OCI-LY7 (cell line): ENCODE measurements at regions not wholly inside any gene's neighbourhood (a gene's known extent, or its start where the extent isn't known, plus 50 kb on each side); places are given as distances from the start of the nearest gene placed in this dataset.

Source experiments
- BruUV-seq: library from RNA; stranded (reverse); fragments of 400-500 nt; replicated peaks from 2 replicates; lab custom pipeline; 2021; lab: Mats Ljungman, UMichigan
- CTCF ChIA-PET: fragments of 300-600 bp; sonication (Branson Sonifier 250); formaldehyde crosslinking; loops from one replicate; lab custom pipeline; 2022; ENCODE audit warnings: antibody characterized with exemption; ENCODE audit not compliant: unreplicated experiment; lab: Charles Lee
- POLR2A ChIA-PET: fragments of 300-600 bp; sonication (Branson Sonifier 250); formaldehyde crosslinking; loops from one replicate; lab custom pipeline; 2022; ENCODE audit warnings: antibody characterized with exemption; lab: Charles Lee
- DNase-seq: peaks from one replicate; pipeline ENCODE4 v3.0.0-alpha.2; 2015; ENCODE audit warnings: low spot score
- H2AFZ ChIP-seq: fragments of 200-600 bp; sonication (generic), shearing (Covaris generic); 2 replicates; pipeline ENCODE4 v1.6.1; 2014; ENCODE audit warnings: mild to moderate bottlenecking, antibody characterized with exemption, low read length, moderate library complexity
- H3K27ac ChIP-seq: fragments of 200-600 bp; sonication (generic); 2 replicates; pipeline ENCODE4 v1.5.1; 2014; ENCODE audit warnings: mixed run types, low read depth, mild to moderate bottlenecking, moderate library complexity, low read length, inconsistent platforms; ENCODE audit not compliant: poor library complexity, severe bottlenecking
- H3K36me3 ChIP-seq: fragments of 200-600 bp; sonication (generic); 2 replicates; pipeline ENCODE4 v1.6.1; 2014; ENCODE audit warnings: mild to moderate bottlenecking, antibody characterized with exemption, low read length, moderate library complexity, mixed read lengths; ENCODE audit not compliant: insufficient read depth
- H3K4me1 ChIP-seq: fragments of 200-600 bp; sonication (generic); 2 replicates; pipeline ENCODE4 v1.5.1; 2014; ENCODE audit warnings: mild to moderate bottlenecking, low read length; ENCODE audit not compliant: insufficient read depth, poor library complexity, severe bottlenecking
- H3K4me2 ChIP-seq: fragments of 200-600 bp; sonication (generic); 2 replicates; pipeline ENCODE4 v1.6.1; 2014; ENCODE audit warnings: mild to moderate bottlenecking, low read length
- H3K4me3 ChIP-seq: fragments of 200-600 bp; sonication (generic); 2 replicates; pipeline ENCODE4 v1.5.1; 2014; ENCODE audit warnings: mild to moderate bottlenecking, low read depth, low read length; ENCODE audit not compliant: poor library complexity, severe bottlenecking
- H3K79me2 ChIP-seq: fragments of 200-600 bp; sonication (generic); 2 replicates; pipeline ENCODE4 v1.6.1; 2016; ENCODE audit warnings: low read depth, mild to moderate bottlenecking, low read length, moderate library complexity, mixed read lengths; ENCODE audit not compliant: insufficient read depth
- H3K9me2 ChIP-seq: fragments of 200-600 bp; sonication (generic); 2 replicates; pipeline ENCODE4 v1.6.1; 2016; ENCODE audit warnings: mild to moderate bottlenecking, low read length, mixed read lengths; ENCODE audit not compliant: insufficient read depth
- H3K9me3 ChIP-seq: fragments of 200-600 bp; sonication (generic); 2 replicates; pipeline ENCODE4 v1.6.1; 2014; ENCODE audit warnings: mild to moderate bottlenecking, mixed run types, low read length, mixed read lengths
- H4K20me1 ChIP-seq: fragments of 200-600 bp; sonication (generic); 2 replicates; pipeline ENCODE4 v1.6.1; 2014; ENCODE audit warnings: mild to moderate bottlenecking, antibody characterized with exemption, low read length, moderate library complexity, mixed read lengths; ENCODE audit not compliant: insufficient read depth
- EZH2phosphoT487 ChIP-seq: fragments of 200-600 bp; sonication (generic); IDR thresholded peaks from 2 replicates; pipeline ENCODE4 v1.6.1; 2018; ENCODE audit warnings: low read depth, borderline replicate concordance, mild to moderate bottlenecking, mixed run types, antibody characterized with exemption, low read length, moderate library complexity, mixed read lengths
- intact Hi-C: fragments of 100-400 bp; cut with micrococcal nuclease; formaldehyde crosslinking; loops from one replicate; pipeline ENCODE4 v1.10.0; 2022; ENCODE audit not compliant: unreplicated experiment
- TF ChIP-seq, protein P1 (sequence below): fragments of 200-600 bp; sonication (generic); conservative IDR thresholded peaks from 2 replicates; pipeline ENCODE4 v1.5.1; 2014; ENCODE audit warnings: mild to moderate bottlenecking, antibody characterized with exemption, low read length, moderate library complexity, mixed read lengths

DNA sequence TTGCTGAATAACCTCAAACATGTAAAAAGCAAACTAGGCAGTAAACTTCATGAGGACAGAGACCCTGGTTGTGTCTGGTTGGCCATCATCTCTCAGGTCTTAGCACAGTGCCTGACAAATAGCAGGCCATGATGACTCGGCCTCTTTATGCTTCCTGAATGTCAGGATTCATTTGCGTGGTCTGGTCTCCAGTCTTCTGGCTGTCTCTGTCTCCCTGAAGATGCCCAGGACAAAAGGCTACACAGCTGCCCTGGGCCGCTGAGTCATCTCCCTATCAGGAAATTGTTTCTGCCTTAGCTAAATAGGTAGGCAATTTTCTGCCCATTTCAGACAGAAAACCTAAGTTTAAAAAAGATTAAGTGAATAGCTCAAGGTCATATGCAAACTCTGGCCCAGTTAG lies 84.1 kb upstream of the FNDC3A start:
- no peaks in the 10 kb centered on the region for H4K20me1 ChIP-seq
- H3K79me2 ChIP-seq, result no peaks in the 10 kb centered on the region
- BruUV-seq, result no TSS peak
- intact Hi-C loops, result no loop called here
- no peaks in the 10 kb centered on the region for H3K9me3 ChIP-seq
- DNase-seq, result no peak
- TF ChIP-seq EZH2phosphoT487, result no peak
- H3K4me2 ChIP-seq, result no peak overlapping the region
- H2AFZ ChIP-seq, result no peak overlapping the region
- H3K4me3 ChIP-seq, result no peak overlapping the region
- no peaks in the 10 kb centered on the region for H3K36me3 ChIP-seq
- no peaks in the 10 kb centered on the region for H3K4me1 ChIP-seq
- POLR2A ChIA-PET, result interaction anchor here (1.0 kb wide), 1 partner anchor 19 kb away, joined by 3 read pairs; no protein-coding TSS in a partner anchor
- no peak overlapping the region for H3K27ac ChIP-seq
- H3K9me2 ChIP-seq, result no peaks in the 10 kb centered on the region
- CTCF ChIA-PET, result no interaction called here

DNA sequence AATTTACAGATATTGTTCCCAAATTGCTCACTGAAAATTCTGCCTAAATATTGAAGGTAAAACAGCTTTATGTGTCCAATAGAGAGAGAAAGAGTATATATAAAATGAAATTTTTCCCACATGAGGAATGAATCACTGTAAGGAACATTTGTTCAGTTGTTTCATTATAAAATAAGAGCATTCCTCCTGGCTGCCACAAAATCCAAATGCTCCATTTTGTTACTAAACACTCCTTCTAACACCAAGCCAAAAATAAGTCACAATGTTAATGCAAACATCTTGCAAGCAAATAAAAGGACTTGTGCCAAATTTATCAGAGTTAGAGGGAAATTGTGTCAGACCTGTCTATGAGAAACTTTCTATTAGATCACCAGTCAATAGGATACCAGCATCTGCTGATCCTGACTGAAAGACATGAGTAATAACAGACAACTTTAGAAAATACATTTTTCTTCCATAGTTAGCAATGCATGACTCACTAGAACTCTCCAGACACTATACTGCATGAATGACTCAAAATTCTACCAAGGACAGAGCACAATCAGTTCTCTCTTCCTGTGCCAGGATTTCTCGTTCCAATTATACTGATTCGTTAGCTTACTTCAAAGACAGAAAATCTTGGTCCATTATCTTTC lies 83.5 kb upstream of the FNDC3A start:
- Histone ChIP-seq H3K4me1 (no peaks in the 10 kb centered on the region), H2AFZ (no peak overlapping the region), H3K79me2 (no peaks in the 10 kb centered on the region), H3K27ac (no peak overlapping the region), H3K9me2 (no peaks in the 10 kb centered on the region), H3K4me3 (no peak overlapping the region), H3K9me3 (no peaks in the 10 kb centered on the region), H4K20me1 (no peaks in the 10 kb centered on the region), H3K4me2 (no peak overlapping the region), H3K36me3 (no peaks in the 10 kb centered on the region)
- TF ChIP-seq, protein P1, sequence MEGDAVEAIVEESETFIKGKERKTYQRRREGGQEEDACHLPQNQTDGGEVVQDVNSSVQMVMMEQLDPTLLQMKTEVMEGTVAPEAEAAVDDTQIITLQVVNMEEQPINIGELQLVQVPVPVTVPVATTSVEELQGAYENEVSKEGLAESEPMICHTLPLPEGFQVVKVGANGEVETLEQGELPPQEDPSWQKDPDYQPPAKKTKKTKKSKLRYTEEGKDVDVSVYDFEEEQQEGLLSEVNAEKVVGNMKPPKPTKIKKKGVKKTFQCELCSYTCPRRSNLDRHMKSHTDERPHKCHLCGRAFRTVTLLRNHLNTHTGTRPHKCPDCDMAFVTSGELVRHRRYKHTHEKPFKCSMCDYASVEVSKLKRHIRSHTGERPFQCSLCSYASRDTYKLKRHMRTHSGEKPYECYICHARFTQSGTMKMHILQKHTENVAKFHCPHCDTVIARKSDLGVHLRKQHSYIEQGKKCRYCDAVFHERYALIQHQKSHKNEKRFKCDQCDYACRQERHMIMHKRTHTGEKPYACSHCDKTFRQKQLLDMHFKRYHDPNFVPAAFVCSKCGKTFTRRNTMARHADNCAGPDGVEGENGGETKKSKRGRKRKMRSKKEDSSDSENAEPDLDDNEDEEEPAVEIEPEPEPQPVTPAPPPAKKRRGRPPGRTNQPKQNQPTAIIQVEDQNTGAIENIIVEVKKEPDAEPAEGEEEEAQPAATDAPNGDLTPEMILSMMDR, result no peak
- TF ChIP-seq EZH2phosphoT487, result no peak
- BruUV-seq, result no TSS peak
- no peak for DNase-seq
- CTCF ChIA-PET, result no interaction called here
- intact Hi-C loops, result no loop called here
- POLR2A ChIA-PET, result interaction anchor here (1.0 kb wide), 1 partner anchor 19 kb away, joined by 3 read pairs; no protein-coding TSS in a partner anchor

DNA sequence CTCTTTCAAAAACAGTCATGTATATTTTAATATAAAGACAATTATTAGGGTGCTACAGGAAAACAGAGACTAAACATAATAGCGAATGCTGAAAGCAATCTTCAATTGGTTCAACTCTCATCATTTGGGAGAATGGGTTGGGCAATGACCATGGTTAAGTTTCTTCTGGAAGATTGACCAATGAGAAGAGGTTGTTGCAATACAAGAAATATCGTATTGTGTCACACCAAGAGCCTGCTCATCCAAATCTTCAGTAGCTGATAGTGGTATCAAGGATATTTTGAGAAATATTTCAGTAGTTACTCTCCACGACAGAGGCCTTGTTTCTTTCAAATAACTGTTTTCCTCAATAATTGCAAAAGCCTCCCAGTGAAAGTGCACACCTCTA lies 83.0 kb upstream of the FNDC3A start:
- Histone ChIP-seq H3K36me3 (no peaks in the 10 kb centered on the region), H3K4me2 (no peak overlapping the region), H3K9me2 (no peaks in the 10 kb centered on the region), H4K20me1 (no peaks in the 10 kb centered on the region), H3K4me3 (no peak overlapping the region), H3K4me1 (no peaks in the 10 kb centered on the region), H3K9me3 (no peaks in the 10 kb centered on the region), H3K79me2 (no peaks in the 10 kb centered on the region), H2AFZ (no peak overlapping the region), H3K27ac (no peak overlapping the region)
- ChIA-PET POLR2A (no interaction called here), CTCF (no interaction called here)
- BruUV-seq, result no TSS peak
- DNase-seq, result no peak
- intact Hi-C loops, result no loop called here
- no peak for TF ChIP-seq EZH2phosphoT487
- TF ChIP-seq, protein P1, result no peak
